GM19351 (cell line): ENCODE measurements at regions not wholly inside any gene's neighbourhood (a gene's known extent, or its start where the extent isn't known, plus 50 kb on each side); places are given as distances from the start of the nearest gene placed in this dataset.

Experiments used
- ATAC-seq: cut with Tn5 transposase; IDR thresholded peaks from one replicate; pipeline ENCODE4 v1.9.1; 2021; ENCODE audit warnings: mild to moderate bottlenecking, moderate library complexity; ENCODE audit not compliant: unreplicated experiment

- ATAC-seq: no peak
These were observed 163.3 kb upstream of the IL12A start for GRCh38 chr3:159825216-159825854.

- ATAC-seq: peak; percentile 54
These were observed 160.1 kb upstream of the IL12A start for GRCh38 chr3:159828542-159828943.

- ATAC-seq: no peak
These were observed 159.6 kb upstream of the IL12A start for GRCh38 chr3:159829056-159829455.

DNA sequence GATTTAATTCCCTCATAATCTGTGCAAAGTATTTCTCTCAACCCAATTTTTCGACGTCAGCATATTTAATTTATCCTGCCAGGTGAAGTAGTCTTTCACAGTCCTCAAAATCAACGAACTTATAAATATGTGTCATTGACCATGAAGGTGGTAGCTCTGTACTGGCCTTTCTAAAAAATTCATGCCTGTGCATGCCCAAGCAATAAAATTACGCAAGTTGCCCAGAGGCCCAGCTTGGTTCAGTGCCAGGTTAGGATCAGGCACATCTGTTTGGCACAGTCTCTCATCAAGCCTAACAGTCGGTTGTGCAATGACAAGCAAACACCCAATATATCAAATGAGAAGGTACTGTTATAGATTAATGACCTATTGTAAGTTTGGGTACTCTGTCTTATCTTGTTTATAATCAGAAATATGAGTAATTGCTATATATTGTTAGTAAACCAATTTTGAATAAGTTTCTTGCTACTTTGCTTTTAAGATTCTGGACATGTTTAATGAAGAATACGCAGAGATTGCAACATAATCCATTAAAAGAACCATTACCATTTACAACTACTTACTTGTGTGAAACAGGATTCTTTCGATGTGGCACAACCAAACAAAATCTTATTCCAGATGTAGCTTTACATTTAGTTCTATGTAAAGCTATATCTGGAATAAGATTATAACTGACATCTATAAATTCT is 159.0 kb upstream of the IL12A start:
- no peak for ATAC-seq

DNA sequence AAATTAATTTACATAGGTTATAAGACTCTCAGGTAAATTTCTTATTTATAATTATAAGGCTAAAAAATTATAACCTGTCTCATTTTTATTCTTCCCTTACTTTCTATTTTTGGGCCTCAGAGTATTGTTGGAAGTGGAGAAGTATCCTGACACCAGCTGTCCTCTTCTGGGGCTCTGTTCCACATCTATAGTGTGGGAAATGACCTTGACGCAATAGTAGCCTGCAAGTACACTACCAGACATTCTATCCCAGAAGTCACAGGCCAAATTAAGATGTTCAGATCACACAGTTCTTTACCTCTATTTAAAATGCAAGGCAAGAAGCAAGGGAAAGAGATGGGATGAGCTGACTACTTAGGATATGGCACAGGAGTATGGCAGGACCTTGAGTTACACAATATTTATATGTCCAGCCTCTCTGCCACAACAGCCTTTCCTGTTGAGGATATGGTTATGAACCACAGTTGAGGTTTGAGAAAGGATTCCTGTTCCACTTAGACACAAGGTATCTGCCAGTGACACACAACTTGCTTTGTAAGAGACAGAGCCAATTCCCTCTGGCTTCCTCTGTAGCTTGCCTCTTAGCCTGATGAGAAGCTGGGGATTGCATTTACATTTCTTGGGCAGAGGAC is 158.0 kb upstream of the IL12A start:
- ATAC-seq: no peak

DNA sequence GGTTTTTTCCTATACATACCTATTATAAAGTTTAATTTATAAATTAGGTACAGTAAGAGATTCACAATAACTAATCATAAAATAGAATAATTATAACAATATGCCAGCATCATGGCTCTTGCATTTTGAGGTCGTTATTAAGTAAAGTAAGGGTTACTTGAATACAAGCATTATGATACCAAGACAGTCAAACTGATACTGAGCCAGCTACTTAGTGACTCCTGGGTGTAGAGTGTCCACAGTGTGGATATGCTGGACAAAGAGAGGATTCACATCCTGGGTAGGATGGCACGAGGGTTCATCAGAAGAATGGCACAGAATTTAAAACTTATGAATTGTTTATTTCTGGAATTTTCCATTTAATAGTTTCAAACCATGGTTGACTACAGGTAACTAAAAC is 157.2 kb upstream of the IL12A start:
- ATAC-seq: peak; percentile 44

GRCh38 chr3:159832024-159832423 is 156.6 kb upstream of the IL12A start:
- peak; percentile 91 for ATAC-seq

DNA sequence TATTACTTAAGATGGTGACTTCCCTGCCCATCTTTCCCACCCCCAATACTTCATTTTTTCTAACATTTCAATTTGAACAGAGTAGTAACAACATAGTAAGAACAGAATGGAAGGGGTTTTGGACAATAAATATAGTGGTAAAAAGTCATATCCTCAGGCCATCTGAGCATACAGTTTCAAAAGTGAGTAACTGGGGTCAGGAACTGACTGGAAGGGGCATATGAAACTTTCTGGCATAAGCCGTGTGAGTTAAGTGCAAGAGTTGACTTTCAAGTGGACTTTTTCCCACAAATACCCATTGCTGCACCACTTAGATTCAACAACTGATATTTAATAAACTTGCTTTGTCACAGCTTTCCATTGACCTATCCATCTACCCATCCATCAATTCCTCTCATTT is 153.5 kb upstream of the IL12A start:
- no peak for ATAC-seq

GRCh38 chr3:159837725-159838124 is 150.9 kb upstream of the IL12A start:
- no peak for ATAC-seq

- ATAC-seq: no peak
These were observed 149.7 kb upstream of the IL12A start for GRCh38 chr3:159838938-159839337.

DNA sequence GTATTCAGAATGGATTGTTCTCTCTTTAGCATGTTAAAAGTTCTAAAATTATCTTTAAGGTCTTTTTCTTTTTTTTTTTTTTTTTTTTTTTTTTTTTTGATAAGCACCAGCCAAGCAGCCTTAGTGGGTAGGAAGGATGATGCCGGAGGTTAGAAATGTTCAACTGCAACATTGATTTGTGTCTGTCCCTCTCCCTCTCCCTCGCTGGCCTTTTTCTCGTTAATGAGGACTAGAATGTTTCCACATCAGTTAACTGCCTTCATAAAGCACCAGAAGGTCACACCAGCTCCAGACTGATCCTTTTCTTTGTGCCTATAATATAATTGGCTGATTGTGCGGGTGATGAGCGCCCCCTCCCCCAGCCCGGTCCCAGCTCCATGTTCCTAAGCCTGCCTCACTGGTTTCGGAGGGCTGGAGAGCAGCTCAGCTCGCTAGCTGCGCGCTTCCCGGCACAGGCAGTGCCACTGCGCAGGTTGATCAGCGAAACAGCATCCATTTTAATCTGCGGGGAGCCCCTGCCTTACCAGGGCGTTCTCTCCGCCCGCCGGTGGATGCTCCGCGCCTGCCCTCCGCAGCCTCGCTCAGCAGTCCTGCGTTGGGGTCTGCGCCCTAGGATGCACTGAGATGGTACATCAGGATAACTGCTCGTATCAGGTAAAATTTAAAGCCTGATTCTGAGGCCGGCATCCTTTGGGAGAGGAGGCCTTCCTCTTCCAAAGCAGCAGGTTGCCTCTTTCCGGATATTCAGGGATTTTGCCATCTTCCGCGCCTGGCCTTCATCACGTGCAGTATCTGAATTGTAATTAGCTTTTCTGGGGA is 148.9 kb upstream of the IL12A start, which contains the start of gene SCHIP1:
Gene SCHIP1 (plus strand): TSS at position 301 of the 819 bp plus-strand sequence.
- ATAC-seq: peak; percentile 69

DNA sequence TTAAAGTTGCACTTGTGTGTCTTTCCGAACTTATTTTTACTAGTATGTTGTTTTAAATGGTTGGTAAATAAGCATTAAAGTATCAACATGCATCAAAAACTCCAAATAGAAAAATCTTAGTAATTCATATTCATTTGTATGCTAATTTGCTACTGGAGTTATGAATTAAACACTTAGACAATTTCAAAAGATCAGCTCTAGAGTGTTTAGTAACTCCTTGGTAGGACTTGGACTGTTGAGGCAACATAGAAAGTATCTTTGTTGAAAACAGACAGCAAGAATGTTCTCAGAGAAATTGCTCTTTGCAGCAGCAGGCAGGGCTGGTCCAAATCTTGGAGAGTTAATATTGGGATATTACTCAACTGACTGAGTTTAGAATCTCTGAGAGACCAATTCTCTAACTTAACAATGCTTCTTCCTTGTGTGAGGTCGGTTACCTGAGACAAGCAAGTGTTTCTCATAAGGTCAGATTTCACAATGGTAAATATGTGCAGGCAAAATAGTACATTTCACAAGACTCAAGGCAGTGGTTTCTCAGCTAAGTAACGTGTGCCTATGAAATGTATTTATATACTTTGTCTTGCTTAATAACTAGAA is 147.8 kb upstream of the IL12A start:
- no peak for ATAC-seq

- no peak for ATAC-seq
These were observed 146.9 kb upstream of the IL12A start for GRCh38 chr3:159841766-159842165.

- ATAC-seq: no peak
These were observed 144.6 kb upstream of the IL12A start for GRCh38 chr3:159843840-159844730.

DNA sequence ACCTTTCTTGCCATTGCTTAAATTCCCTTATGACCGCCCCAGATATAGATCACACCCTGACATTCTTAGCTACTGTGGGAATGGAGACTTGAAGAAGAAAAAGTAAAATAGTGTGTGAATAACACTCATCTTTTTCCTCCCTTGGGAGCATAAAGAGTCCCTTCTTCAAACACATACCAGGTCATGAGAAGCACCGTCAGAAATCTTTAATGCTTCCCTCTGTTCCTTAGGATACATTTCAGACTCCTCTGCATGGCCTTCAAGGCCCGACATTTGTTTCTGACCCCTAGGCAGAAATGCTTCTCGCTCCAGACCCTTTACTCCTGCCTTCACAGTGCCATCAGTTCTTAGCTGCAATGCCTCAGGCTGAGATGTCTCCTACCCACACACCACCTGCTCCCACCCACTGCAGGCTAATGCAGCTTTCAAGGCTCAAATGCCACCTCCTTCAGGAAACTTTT is 143.8 kb upstream of the IL12A start:
- ATAC-seq: no peak

- ATAC-seq: no peak
These were observed 142.9 kb upstream of the IL12A start for GRCh38 chr3:159845737-159846136.

DNA sequence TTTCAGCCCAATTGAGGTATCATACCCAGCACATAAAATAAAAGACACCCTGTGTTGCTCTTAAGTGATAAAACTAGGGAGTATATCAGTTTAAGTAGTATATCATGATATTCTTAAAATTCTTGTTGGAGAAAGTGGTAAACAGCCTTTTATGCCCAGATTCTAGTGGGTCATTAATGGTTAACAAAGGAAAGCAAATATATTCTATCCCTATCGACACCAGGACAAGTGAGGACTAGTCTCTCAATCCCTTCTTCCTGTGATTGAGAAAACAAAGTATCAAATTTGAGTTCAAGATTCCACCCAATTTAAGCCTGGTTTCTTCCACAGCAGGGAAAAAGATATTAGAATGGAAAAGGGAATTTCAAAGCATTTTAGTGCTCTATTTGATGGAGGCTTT is 142.4 kb upstream of the IL12A start:
- no peak for ATAC-seq

- no peak for ATAC-seq
These were observed 140.1 kb upstream of the IL12A start for GRCh38 chr3:159848348-159849118.

DNA sequence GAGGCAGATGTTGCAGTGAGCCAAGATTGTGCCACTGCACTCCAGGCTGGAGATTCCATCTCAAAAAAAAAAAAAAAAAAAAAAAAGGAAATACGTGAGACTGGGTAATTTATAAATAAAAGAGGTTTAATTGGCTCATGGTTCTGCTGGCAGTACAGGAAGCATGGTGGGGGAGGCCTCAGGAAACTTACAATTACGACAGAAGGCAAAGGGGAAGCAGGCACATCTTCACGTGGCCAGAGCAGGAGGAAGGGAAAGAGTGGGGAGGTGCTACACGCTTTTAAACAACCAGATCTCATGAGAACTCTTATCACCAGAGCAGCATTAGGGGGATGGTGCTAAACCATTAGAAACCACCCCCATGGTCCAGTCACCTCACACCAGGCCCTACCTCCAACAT is 138.2 kb upstream of the IL12A start:
- no peak for ATAC-seq
